NCI-H2196 treated with DMSO at 0.1 percent for 48 hours (cell line): ENCODE measurements at regions not wholly inside any gene's neighbourhood (a gene's known extent, or its start where the extent isn't known, plus 50 kb on each side); places are given as distances from the start of the nearest gene placed in this dataset.

Experiments
- DNase-seq: peaks from one replicate; lab custom pipeline; 2025; ENCODE audit not compliant: unreplicated experiment; lab: John Stamatoyannopoulos, UW

DNA sequence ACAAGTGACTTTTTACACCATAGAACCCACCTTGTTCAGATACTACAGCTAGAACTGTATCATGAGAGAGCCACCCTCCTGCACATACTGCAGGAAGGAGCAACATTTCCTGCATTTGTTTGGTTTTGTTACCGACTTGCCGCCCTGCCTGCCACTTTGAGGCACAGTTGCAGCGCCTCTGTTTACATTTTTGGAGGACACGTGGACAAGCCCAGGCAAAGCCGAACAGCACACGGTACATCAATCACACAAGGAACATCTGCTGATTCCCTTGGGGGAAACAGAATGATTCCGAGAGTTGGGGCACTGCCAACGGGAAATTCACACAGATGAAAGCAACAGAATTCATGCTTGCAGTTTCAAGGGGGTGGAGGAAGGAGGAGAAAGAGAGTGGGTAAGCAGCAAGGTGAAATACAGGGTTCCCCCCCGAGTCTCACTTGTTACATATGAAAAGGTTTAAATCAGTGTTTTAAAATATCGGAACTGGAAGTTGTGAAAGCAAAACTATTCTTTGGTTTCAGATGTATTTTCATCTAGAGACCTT lies 110.7 kb downstream of the BTG1 start:
- DNase-seq, result peak; percentile 22

DNA sequence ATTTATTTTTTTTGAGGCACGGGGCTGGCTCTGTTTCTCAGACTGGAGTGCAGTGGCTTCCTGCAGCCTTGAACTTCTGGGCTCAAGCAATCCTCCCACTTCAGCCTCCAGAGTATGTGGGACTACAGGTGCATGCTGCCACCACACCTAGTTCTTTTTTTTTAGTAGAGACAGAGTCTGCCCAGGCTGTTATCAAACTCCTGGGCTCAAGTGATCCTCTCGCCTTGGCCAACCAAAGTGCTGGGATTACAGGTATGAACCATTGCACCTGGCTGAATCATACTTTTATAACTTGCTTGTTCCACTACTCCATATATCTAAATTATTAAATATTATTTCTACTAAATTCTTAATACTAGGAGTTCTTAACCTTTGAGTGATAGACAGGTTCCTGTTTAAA lies 111.6 kb downstream of the BTG1 start:
- no peak for DNase-seq

DNA sequence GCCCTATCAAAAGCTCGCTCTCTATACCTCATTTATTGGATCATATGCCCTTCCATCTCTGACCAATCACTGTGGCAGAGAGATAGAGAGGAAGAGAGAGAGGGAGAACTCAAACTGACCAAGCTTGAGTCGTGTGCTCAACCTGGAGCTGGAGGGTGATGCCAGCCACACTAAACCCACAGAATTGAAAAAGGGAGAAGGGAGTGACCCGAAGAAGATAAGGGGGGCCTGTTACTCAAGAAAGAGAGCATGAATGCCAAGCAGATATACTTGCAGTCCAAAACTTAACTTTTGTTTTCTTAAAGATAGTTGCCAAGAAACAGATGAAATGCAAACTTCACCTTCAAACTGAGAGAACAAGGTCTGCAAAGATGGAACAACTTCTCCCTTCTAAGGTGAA lies 112.7 kb downstream of the BTG1 start:
- no peak for DNase-seq

DNA sequence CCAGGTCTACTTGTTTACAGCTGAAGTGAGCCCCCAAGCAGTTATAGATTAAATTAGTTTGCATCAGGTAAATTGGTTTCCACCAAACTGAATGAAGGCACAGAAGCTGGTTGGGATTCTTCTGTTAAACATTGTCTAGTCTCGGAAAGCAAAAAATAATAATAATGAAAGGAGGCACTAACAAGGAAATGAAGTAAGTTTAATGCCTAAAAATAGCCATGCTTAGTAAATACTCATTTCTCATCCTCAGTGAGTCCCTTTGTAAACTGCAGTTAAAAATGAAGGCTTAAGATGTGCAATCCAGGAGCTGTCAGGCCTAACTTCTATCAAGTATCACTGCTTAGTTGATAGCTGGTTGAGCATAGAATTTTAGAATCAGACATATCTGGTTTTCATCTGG lies 113.5 kb downstream of the BTG1 start:
- DNase-seq, result no peak

DNA sequence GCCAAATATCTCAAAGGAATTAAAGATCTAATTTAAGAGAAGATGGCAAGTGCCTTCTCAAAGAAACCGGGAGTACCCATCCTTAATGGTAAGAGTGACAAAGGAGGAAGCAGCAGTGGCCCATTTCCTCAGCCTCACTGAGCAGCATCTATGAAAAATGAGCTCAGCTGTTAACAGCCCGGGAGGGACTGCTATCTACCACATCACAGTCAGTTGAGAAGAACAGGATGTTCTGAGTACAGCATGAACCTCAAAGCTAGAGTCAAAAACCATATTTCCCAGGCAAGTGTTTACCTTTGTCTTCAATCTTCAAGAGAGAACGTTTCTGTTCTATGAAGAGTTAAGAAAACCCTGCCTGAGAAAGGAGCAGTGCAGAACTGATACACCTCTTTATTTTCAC lies 115.0 kb downstream of the BTG1 start:
- DNase-seq, result no peak

DNA sequence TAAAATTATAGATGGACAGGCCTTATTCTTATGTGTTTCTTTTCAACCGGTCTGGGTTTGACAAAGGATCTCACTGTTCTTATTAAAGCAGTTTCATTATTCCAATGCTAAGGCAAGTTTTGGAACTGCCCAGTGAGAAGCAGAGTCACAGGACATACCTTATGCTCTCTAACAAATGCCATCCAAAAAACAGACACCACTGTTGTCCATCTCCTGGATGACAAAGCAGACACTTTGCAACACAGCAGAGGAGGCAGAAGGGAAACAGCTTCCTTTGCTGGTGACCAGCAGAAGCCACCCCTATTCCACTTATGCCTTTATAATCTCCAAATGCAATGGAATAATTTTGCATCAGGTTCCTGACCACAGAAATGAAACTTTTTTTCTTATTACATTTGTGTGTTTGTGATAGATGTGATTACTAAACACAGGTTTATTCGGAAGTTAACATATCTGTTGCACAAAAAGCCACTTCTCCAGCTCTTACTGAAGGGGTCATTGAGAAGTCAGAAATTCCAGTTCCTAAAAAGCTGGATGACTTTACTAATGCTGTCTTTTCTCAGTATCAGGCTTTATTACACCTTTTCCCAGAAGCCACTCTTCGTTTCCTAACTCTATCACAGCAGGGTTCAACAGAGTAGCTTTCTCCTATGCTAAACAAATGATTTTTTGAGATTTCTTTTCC lies 115.6 kb downstream of the BTG1 start:
- DNase-seq, result no peak

DNA sequence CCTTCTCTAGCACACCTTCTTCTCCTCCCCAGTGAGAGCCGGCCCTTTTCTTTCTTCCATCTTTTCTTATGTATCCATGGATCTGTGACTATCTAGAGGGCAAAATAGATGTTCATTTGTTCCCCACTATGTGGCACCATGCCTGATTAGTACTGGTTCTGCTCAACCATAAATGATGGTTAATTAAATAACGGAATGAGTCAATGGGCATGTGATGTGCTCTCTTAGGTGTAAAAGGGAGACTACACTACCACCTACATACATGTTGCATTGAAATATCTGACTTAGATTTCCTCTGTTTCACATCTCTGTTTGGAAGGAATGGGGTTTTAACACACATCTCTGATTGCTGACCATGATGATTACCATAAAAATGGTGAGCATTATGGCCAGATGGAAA lies 116.5 kb downstream of the BTG1 start:
- no peak for DNase-seq

DNA sequence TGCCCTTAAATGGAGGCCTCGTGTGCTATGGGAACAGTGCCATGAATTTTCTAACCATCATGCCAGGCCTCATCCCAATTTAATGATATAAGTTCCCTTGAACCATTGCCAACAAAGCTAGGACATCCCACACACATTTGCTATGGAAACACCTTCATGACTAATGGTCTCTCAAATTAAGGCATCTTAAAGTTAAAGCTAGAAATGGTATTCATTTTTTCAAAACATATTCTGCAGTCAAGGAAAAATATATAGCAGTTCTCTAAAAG lies 117.3 kb downstream of the BTG1 start:
- DNase-seq, result no peak

DNA sequence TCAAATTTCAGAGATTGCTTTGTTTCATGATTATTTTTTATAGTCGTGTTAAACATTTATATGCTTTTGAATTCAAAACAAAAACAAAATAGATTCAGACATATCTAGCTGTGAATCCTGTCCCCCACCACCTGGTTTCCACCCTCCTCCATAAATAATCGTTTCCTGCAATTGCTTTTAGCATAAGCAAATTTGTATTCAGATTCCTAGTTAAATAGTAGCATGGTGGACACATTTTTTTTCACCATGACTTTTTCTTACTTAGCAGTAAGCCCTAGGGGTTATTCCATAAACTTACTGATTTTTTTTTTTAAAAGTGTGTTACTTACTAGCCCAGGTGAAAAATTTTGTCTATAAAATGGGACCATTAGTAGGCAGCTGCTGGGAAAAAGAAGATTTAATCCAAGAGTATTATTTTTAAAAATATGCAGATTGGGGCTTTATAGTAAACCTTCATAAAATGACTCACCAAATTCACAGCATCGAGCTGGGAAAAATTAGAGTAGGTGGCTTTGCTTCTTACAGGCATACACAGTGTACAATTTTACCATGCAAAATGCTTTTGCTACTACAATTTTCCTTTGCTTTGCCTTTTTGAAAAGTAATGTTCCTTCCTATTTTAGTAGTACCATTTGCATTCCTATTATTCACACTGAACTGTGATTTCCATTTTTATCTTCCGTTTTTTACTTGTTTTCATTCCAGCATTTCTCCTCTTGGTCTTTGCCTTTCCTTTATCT lies 117.8 kb downstream of the BTG1 start:
- no peak for DNase-seq

DNA sequence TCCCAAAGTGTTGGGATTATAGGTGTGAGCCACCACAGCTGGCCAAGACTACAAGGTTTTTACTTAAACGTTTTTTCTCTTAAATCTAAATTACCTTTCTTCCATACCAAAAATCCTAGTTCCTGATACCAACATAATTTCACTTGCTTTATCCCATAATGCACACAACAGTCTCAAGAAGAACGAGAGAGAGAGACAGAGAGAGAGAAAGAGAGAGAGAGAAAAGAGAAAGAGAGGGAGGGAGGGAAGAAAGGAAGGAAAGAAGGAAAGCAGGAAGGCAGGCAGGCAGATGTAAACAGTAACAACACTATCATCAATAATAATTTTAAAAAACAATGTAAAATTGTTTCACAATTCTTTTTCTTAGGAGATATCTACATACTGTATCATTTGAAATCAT lies 118.4 kb downstream of the BTG1 start:
- no peak for DNase-seq

DNA sequence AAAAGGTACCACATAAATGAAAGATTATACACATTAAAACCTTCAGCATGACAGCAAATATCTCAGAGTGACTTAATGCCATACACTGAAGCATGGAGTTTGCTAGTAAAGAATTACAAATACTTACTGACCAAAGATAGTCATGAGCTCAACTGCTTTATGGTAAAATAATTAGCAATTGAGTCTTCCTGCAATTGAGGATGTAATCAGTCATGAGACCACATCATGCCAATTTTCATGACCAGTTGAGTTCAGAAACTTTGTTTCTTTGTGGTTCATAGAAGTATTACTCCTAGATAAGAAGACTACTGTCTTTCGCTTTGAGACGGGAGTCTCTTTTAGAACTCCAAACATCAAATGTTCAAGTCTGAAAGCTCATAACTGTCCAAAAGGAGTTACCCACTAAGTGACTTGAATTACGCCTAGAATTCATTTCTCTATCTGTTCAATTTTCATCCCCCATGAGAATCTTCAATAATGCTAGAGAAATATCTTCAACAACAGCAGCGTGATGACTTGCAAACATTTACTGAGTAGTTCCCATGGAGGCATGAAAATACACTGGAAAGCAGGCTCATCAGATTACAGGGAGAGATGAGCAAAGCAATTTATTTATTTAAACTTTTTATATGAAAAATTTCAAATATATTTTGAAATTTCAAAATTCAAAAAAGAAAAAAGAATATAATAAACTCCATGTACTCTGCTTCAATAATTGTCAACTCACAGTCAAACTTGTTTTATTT lies 120.0 kb downstream of the BTG1 start:
- DNase-seq, result no peak

DNA sequence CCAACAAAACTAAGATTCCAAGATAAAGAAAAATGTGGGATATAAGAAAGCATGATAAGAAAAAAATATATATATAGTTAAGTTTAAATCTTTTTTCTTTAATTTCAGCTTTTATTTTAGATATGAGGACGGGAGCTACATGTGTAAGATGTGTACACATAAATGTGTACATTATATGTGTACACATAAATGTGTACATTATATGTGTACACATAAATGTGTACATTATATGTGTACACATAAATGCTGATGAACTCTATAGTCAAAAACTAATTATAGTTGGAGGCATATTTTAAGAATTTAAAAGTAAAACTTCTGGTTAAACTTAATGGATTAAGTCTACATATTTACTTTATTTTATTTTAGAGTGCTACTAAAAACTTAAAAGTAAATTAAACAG lies 123.6 kb downstream of the BTG1 start:
- DNase-seq, result no peak

DNA sequence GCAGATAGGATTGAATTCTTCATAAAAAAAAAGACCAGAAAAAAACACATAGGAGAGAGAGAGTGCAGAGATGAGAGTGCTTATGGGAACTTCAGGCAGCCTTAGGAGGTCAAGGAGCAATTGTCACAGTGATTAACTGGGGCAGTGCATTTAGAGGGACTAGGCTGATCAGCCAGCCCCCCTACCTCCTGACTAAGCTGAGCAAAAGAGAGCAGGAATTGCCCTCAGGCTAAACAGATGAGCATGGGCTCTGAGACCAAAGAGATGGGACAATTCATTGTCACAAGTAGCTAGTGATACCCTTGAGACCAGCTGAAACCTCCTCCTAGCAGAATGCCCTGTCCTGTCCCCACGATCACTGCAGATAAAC lies 124.0 kb downstream of the BTG1 start:
- no peak for DNase-seq

DNA sequence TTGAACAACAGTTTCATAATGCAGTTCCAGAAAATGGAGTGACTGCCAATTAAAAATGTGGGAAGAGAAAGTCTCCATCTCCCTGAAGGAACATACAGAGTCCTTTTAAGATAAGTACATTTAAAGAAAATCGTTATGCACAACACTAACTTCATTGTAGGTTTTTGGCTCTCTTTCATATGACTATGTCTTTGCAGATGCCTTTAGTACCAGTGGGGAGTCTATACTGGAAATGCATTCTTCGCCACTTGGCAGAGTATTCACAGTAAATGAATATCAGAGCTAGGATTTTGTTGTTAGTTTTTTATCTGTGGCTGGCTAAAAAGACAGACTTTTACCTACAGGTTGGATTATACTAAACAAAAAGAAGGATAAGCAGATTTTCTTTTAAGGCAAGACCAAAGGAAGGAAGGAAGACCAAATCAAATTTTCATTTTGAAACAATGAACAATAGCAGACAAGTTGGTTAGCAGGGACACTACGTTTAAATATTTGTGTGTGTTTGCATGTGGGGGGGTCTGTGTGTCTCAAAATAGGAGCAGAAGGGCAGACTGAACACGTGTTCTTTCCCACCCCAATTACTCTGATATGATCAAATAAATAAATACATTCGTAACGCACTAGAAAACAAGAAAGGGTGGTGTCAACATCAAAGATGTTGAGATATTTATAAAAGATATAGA lies 124.5 kb downstream of the BTG1 start:
- DNase-seq, result no peak

DNA sequence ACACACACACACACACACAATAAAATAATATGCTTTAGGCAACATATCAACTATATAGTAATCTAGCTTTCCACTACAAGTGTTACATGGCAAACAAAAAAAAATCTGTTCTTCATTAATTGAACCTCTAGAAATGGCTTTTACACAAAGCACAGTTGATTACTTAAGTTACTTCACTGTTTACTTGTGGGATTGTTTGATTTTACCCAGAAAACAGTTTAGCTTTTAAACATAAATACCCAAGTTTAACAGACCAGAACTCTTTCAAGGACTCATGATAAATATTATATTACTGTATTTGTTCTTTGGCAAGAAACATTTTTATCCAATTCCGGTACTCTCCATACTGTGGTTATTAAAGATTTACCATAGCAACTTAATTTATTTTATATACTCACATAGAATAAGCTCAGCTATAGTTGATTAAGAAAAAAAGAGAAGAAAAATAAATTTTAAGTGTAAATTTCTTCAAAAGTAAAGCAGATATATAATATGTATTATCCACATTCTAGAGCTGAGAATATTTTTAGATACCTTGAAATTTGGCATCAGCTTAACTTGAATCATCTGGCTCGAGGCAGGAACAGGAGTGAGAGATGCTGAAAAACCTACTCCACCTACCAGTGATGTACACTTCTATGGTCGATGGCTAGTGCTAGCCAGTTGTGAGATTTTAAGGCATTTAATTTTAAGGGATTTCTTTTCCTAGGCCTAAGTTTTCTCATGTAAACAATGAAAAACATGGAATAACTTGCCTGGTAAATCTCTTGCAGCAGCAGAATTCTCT lies 126.0 kb downstream of the BTG1 start:
- no peak for DNase-seq

DNA sequence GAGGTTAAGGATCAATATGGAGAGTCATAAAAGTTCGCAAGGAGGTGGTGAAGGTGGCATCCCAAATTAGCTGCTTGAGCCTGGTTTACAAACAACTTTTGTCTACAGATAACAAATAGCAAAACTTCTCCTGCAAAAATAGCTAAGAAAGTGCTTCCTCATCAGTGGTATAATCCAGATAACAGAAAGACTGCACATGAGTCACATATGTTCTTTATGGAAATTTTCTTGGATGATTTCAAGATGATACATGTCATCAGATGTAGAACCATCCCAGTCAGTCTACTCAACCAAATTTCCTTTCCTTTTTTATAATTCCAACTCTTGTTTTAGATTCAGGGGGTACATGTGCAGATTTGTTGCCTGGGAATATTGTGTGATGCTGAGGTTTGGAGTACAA lies 133.0 kb downstream of the BTG1 start:
- DNase-seq, result no peak

DNA sequence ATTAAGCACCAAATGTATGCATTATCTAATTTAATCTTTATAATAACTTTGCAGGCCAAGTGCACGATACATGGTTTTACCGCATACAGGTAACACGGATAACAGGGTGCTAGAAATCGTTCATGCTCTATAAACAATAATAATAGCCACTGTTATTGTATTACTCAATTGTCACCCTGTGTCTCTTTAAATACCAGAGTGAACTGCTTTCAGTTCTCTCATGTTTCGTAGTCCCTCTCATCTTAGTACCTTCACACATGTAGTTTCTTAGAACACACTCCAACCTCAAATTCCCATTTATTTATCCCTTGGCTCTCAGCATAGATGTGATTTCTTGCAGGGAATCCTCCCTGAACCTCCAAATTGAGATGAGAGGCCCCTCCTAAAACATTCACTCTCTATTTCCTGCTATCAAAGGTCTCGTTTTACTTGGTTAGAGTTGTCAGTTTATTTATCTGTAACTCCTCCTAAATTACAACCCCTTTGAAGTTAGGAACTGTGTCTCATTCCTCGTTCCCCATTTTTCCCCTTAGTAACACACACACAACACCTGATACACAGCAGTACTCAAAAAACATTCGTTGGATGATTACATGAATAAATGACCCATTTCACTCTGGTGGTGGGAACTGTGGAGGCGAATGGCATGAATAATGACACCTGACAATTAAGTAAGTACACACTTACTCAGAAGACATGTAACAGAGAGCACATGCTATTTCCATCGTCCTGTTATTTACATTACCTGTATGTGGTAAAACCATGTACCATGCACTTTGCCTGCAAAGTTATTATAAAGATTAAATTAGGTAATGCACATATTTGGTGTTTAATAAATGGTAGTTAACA lies 134.6 kb downstream of the BTG1 start:
- DNase-seq, result no peak

DNA sequence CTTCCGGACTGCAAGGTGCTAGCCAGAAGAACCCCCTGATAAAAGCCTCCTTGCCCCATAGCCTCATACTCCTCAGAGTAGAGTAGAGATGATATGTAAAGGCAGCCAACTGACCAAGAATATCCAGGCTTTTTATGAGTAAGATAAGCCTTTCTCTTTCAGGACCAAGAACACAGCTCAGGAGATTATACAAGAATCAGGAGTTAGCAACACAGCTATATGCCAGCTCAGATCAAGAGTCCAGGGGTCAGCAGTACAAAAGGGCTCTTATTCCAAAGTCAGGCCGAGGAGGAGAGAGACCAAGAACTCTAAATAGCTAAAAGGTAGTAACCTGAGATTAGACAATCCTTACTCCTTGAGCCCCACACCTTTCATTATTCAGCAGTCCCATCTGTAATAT lies 135.3 kb downstream of the BTG1 start:
- no peak for DNase-seq

DNA sequence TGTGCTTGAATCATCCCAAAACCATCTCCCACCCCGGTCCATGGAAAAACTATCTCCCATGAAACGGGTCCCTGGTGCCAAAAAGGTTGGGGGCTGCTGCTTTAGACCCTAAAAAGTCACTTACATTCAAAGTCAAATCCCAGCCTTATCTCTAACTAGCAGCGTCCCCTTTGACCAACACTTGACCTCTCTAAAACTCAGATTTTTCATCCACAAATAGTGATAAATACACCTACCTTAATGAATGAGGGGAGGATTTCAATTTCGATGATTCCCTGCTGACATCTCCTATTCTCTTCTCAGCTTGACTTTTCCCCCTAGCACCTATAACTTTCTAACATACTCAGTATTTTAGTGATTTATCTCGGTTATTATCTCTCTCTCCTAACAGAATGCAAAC lies 137.3 kb downstream of the BTG1 start:
- DNase-seq, result no peak

DNA sequence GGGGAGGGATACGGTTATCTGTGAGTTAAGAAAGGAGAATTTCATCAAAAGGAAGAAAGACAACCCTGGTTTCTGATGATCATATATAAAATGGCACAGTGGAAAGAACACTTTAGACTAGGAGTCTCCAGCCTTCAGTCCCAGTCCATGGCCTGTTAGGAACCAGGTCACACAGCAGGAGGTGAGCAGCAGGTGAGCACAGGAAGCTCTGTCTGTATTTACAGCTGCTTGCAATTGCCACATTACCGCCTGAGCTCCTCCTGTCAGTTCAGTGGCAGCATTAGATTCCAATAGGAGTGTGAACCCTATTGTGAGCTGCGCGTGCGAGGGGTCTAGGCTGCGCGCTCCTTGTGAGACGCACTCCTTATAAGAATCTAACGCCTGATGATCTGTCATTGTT lies 137.9 kb downstream of the BTG1 start:
- DNase-seq, result no peak
